Astrocyte (in vitro differentiated cells and primary cell): ENCODE measurements at regions not wholly inside any gene's neighbourhood (a gene's known extent, or its start where the extent isn't known, plus 50 kb on each side); places are given as distances from the start of the nearest gene placed in this dataset.

Experiments used
- CTCF ChIP-seq: IDR thresholded peaks from 2 replicates; pipeline ENCODE4 v1.5.1; 2011; ENCODE audit warnings: low read depth, mild to moderate bottlenecking, inconsistent platforms, low read length, moderate library complexity; ENCODE audit not compliant: insufficient read depth
- EZH2 ChIP-seq: IDR thresholded peaks from 2 replicates; pipeline ENCODE4 v1.6.1; 2012; ENCODE audit warnings: mild to moderate bottlenecking, low read length, inconsistent platforms; ENCODE audit not compliant: insufficient read depth

GRCh38 chr2:129175051-129175450, 804.4 kb upstream of the RAB6C start:
- TF ChIP-seq CTCF = no peak
- no peak for TF ChIP-seq EZH2
